ENCODE measurements at regions not wholly inside any gene's neighbourhood (a gene's known extent, or its start where the extent isn't known, plus 50 kb on each side); places are given as distances from the start of the nearest gene placed in this dataset.

DNA sequence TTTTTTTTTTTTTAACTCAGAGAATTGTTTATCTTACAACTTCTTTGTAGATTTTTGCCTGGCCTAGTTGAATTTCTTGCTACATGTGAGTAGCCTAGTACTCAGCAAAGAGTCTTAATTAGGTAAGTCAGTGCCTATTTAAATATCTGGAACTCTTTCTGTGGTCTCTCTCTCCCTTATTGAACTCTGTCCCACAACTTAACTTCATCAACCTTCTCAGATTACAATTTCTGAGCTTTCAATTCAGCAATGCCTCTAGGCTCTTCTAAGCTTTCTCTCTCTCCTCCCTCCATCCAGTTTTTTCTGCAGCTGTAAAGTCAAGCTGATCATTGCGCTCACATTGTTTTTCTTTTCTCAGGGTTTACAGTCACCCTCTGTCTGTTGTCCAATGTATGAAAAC lies 517.6 kb upstream of the ROBO1 start:
- H3K4me3 ChIP-seq = no peak overlapping the region
- intact Hi-C loops (cut with DNase I) = no loop called here
- no peaks in the 10 kb centered on the region for H3K4me1 ChIP-seq
- no peak for DNase-seq (ENCODE audit: extremely low spot score)
- peaks cover 0 to 7% (median 0%) of the 10 kb centered on the region in 4 donors for H3K9me3 ChIP-seq
- no peaks in the 10 kb centered on the region for H3K27me3 ChIP-seq
- H3K27ac ChIP-seq (replicated peaks in 1 of 4) = no peak overlapping the region
- 54% methylated on average over 1 of the region's 1 CpG for WGBS
- TF ChIP-seq EP300 (IDR thresholded peaks at IDR 0.05) (no peak), POLR2AphosphoS5 (IDR thresholded peaks at IDR 0.05) (no peak), POLR2A (IDR thresholded peaks at IDR 0.05; ENCODE audit: low read depth) (no peak)
- TF ChIP-seq, protein P1, sequence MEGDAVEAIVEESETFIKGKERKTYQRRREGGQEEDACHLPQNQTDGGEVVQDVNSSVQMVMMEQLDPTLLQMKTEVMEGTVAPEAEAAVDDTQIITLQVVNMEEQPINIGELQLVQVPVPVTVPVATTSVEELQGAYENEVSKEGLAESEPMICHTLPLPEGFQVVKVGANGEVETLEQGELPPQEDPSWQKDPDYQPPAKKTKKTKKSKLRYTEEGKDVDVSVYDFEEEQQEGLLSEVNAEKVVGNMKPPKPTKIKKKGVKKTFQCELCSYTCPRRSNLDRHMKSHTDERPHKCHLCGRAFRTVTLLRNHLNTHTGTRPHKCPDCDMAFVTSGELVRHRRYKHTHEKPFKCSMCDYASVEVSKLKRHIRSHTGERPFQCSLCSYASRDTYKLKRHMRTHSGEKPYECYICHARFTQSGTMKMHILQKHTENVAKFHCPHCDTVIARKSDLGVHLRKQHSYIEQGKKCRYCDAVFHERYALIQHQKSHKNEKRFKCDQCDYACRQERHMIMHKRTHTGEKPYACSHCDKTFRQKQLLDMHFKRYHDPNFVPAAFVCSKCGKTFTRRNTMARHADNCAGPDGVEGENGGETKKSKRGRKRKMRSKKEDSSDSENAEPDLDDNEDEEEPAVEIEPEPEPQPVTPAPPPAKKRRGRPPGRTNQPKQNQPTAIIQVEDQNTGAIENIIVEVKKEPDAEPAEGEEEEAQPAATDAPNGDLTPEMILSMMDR (IDR thresholded peaks at IDR 0.05) = no peak
- no peaks in the 10 kb centered on the region for H3K36me3 ChIP-seq

DNA sequence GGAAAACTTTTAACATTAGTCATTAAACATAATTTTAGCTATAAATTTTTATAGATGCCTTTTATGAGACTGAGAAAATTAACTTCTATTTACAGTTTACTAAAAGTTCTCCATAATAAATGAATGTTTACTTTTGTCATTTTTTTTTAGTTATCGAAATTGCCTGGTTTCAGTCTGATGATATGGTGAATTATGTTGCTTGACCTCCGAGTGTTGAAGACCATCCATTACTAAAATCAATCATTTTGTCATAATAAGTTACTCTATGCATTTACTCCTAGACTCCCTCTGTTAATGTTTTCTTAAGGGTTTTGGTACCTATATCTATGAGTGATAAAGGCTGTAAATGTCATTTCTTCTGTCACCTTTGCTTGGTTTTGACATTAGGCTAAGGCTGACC lies 516.0 kb upstream of the ROBO1 start:
- Histone ChIP-seq H3K4me3 (no peak overlapping the region), H3K36me3 (no peaks in the 10 kb centered on the region), H3K27ac (replicated peaks in 1 of 4) (no peak overlapping the region), H3K9me3 (no peaks in the 10 kb centered on the region), H3K27me3 (no peaks in the 10 kb centered on the region), H3K4me1 (no peaks in the 10 kb centered on the region)
- 37% methylated on average over 2 of the region's 2 CpGs for WGBS
- intact Hi-C loops (cut with DNase I) = no loop called here
- no peak for TF ChIP-seq EP300 (IDR thresholded peaks at IDR 0.05)
- DNase-seq (ENCODE audit: extremely low spot score) = no peak

DNA sequence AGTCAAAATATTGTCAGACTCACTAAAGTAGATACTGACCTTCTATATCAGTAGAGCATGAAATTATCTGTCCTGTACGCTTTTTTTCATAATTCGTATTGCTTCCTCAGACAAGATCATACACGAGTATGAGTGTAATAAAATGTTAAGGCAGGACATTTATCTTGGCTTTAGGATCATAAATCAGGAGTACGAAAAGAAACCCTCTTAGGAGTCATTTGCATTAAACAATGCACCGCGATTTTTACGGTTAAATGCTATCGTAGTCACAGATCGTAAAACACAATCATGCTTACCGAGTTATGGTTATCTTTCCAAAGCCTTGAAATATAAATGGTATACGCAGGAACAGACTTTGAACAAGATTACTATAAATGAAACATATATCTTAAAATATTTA lies 510.3 kb upstream of the ROBO1 start:
- intact Hi-C loops (cut with DNase I) = no loop called here
- TF ChIP-seq EP300 (IDR thresholded peaks at IDR 0.05) (no peak), POLR2AphosphoS5 (IDR thresholded peaks at IDR 0.05) (no peak)
- no peak for DNase-seq (ENCODE audit: extremely low spot score)
- Histone ChIP-seq H3K4me1 (no peaks in the 10 kb centered on the region), H3K36me3 (no peaks in the 10 kb centered on the region), H3K9me3 (no peaks in the 10 kb centered on the region), H3K4me3 (no peak overlapping the region), H3K27ac (replicated peaks in 1 of 4) (no peak overlapping the region), H3K27me3 (no peaks in the 10 kb centered on the region)
- 93% methylated on average over 11 of the region's 11 CpGs for WGBS

DNA sequence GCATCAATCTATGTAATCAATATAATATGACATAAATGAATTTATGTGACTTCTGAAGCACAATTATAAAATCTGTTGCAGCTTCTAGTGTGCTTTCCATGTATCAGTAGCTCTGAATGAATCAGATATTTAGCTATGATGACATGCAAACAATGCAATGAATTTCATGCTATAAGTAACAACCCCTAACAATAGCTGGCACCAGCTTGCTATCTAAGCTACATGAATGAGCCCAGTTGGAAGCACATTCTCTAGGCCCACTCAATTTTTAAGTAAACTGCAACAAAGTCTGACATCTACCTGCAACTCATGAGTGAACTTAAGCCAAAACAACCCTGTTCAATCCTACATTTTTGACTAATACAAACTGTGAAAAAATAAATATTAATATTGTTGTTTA lies 507.3 kb upstream of the ROBO1 start:
- H3K4me3 ChIP-seq = no peak overlapping the region
- no peaks in the 10 kb centered on the region for H3K27me3 ChIP-seq
- H3K4me1 ChIP-seq = no peaks in the 10 kb centered on the region
- intact Hi-C loops (cut with DNase I) = no loop called here
- TF ChIP-seq, protein P1 (IDR thresholded peaks at IDR 0.05) = no peak
- TF ChIP-seq POLR2AphosphoS5 (IDR thresholded peaks at IDR 0.05) (no peak), EP300 (IDR thresholded peaks at IDR 0.05) (no peak), POLR2A (IDR thresholded peaks at IDR 0.05; ENCODE audit: low read depth) (no peak)
- H3K9me3 ChIP-seq = no peaks in the 10 kb centered on the region
- no peak for DNase-seq (ENCODE audit: extremely low spot score)
- H3K27ac ChIP-seq (replicated peaks in 1 of 4) = no peak overlapping the region
- H3K36me3 ChIP-seq = no peaks in the 10 kb centered on the region

DNA sequence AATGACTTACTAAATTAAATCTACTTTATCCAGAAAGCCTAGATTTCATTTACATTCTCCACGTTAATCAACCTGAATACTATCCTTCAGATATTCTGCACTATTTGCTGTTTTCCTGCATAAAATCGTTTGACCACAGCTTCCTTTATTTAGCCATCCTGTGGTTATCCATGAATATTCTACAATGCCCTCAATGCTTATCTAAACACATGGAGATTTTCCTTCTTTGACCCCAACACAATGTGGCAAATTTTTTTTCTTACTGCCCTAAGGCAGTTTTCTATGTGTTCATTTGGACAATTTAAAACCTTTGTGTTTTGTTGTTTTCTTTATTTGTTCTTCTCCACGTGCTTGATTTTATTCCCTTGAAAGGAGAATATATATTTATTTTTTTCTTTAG lies 495.5 kb upstream of the ROBO1 start:
- Histone ChIP-seq H3K36me3 (no peaks in the 10 kb centered on the region), H3K27me3 (no peaks in the 10 kb centered on the region), H3K9me3 (no peaks in the 10 kb centered on the region), H3K4me3 (no peak overlapping the region), H3K27ac (replicated peaks in 1 of 4) (no peak overlapping the region), H3K4me1 (no peaks in the 10 kb centered on the region)
- intact Hi-C loops (cut with DNase I) = no loop called here
- WGBS = 52% methylated on average over 3 of the region's 3 CpGs
- TF ChIP-seq EP300 (IDR thresholded peaks at IDR 0.05) (no peak), POLR2A (IDR thresholded peaks at IDR 0.05; ENCODE audit: low read depth) (no peak), POLR2AphosphoS5 (IDR thresholded peaks at IDR 0.05) (no peak)
- TF ChIP-seq, protein P1 (IDR thresholded peaks at IDR 0.05) = no peak
- no peak for DNase-seq (ENCODE audit: extremely low spot score)

DNA sequence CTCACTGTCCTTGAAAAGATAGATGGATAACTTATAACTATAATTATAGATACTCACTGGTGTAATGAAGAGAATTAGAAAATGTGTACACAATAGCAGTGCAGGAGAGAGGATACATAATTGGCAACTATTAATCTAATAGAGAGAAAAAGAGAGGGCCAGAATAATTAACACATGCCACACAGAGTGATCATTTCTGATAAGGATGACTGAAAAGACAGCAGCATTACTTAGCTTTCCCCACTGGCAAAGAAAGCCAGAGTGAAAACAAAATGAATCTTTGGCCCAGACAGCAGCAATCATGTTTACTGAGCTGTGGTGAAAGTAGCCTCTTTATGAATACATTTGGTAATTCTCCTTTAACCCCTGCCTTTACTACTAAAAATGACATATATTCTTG lies 493.3 kb upstream of the ROBO1 start:
- Histone ChIP-seq H3K36me3 (no peaks in the 10 kb centered on the region), H3K4me3 (no peak overlapping the region), H3K9me3 (no peaks in the 10 kb centered on the region), H3K27ac (replicated peaks in 1 of 4) (no peak overlapping the region), H3K27me3 (no peaks in the 10 kb centered on the region), H3K4me1 (no peaks in the 10 kb centered on the region)
- no peak for DNase-seq (ENCODE audit: extremely low spot score)
- TF ChIP-seq, protein P1 (IDR thresholded peaks at IDR 0.05) = no peak
- TF ChIP-seq EP300 (IDR thresholded peaks at IDR 0.05) = no peak
- TF ChIP-seq POLR2A (IDR thresholded peaks at IDR 0.05; ENCODE audit: low read depth) = no peak
- no peak for TF ChIP-seq POLR2AphosphoS5 (IDR thresholded peaks at IDR 0.05)
- intact Hi-C loops (cut with DNase I) = no loop called here

Data from esophagus muscularis mucosa (tissue), 4 donors.